Omental fat pad (tissue), 3 donors: ENCODE measurements at regions not wholly inside any gene's neighbourhood (a gene's known extent, or its start where the extent isn't known, plus 50 kb on each side); places are given as distances from the start of the nearest gene placed in this dataset.

Experiments used
- ATAC-seq: fragments of 150-250 bp; one replicate; pipeline ENCODE4 v1.9.1; 2016; ENCODE audit warnings: mild to moderate bottlenecking, moderate library complexity; ENCODE audit not compliant: low FRiP score
- DNase-seq: peaks from one replicate; pipeline ENCODE4 v3.0.0-alpha.2; 2019; ENCODE audit warnings: low spot score
- CTCF ChIP-seq, 3 donors: fragments of 450-650 bp; IDR thresholded peaks; one replicate each; pipeline ENCODE4 v1.5.1; 2016 to 2017; ENCODE audit warnings: antibody characterized with exemption in 3 of 3, mild to moderate bottlenecking in 3 of 3, moderate library complexity in 2 of 3

- ATAC-seq (no peak), DNase-seq (no peak)
- TF ChIP-seq CTCF (IDR thresholded peaks at IDR 0.05) = no peak
Observed at GRCh38 chr1:76012341-76013205, 62.0 kb upstream of the ST6GALNAC3 start.

GRCh38 chr1:76013206-76013581 lies 61.4 kb upstream of the ST6GALNAC3 start:
- ATAC-seq (no peak), DNase-seq (no peak)
- TF ChIP-seq CTCF (IDR thresholded peaks at IDR 0.05) = no peak

- ATAC-seq (no peak), DNase-seq (no peak)
- no peak for TF ChIP-seq CTCF (IDR thresholded peaks at IDR 0.05)
Observed at GRCh38 chr1:76015478-76016103, 59.0 kb upstream of the ST6GALNAC3 start.

- DNase-seq (no peak), ATAC-seq (no peak)
- no peak for TF ChIP-seq CTCF (IDR thresholded peaks at IDR 0.05)
Observed at GRCh38 chr1:76018045-76018444, 56.5 kb upstream of the ST6GALNAC3 start.

- no peak for ATAC-seq
- TF ChIP-seq CTCF (IDR thresholded peaks at IDR 0.05) = no peak
- no peak for DNase-seq
Observed at GRCh38 chr1:76021846-76022245, 52.7 kb upstream of the ST6GALNAC3 start.

GRCh38 chr1:76023669-76024435 lies 50.7 kb upstream of the ST6GALNAC3 start:
- ATAC-seq (no peak), DNase-seq (no peak)
- no peak for TF ChIP-seq CTCF (IDR thresholded peaks at IDR 0.05)
